HCT116 (cell line): ENCODE measurements at regions not wholly inside any gene's neighbourhood (a gene's known extent, or its start where the extent isn't known, plus 50 kb on each side); places are given as distances from the start of the nearest gene placed in this dataset.

Source experiments
- EZH2phosphoT487 ChIP-seq: fragments of 200-600 bp; IDR thresholded peaks from 2 replicates; pipeline ENCODE4 v1.6.1; 2018; ENCODE audit warnings: antibody characterized with exemption, borderline replicate concordance
- POLR2A ChIP-seq: IDR thresholded peaks from 2 replicates; pipeline ENCODE4 v1.7.0; 2011; ENCODE audit warnings: borderline replicate concordance; ENCODE audit not compliant: insufficient read depth, insufficient read length; ENCODE audit errors: extremely low read depth
- TCF7L2 ChIP-seq: IDR thresholded peaks from 2 replicates; pipeline ENCODE4 v1.7.0; 2011; ENCODE audit warnings: borderline replicate concordance, inconsistent platforms; ENCODE audit not compliant: insufficient read depth, insufficient read length; ENCODE audit errors: extremely low read depth

DNA sequence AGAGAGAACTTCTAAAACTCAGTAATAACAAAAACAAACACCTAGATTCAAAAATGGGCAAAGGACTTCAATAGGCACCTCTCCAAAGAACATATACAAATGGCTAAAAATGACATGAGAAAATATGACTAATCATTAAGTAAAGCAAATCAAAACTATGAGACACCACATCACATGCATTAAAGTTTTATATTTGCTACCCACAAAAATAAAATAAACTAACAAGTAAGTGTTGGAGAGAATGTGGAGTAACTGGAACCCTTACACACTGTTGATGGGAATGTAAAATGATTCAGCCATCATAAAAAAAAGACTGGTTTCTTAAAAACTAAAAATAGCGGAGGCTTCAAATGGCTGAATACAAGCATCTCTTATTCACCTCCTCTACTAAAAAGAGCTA lies 262.1 kb upstream of the PKN2 start:
- TF ChIP-seq EZH2phosphoT487 (no peak), TCF7L2 (no peak), POLR2A (no peak)
